Esophagus squamous epithelium (tissue), 4 donors: ENCODE measurements at regions not wholly inside any gene's neighbourhood (a gene's known extent, or its start where the extent isn't known, plus 50 kb on each side); places are given as distances from the start of the nearest gene placed in this dataset.

ENCODE experiments used
- POLR2A ChIP-seq, 4 donors: fragments of 450-650 bp; IDR thresholded peaks; one replicate each; pipeline ENCODE4 v1.6.1; 2017; ENCODE audit warnings: antibody characterized with exemption in 4 of 4, mild to moderate bottlenecking in 4 of 4, moderate library complexity in 3 of 4
- TF ChIP-seq, protein P1 (sequence below), 6 experiments: fragments of 450-650 bp in 4 of 6; fragments of 200-600 bp in 2 of 6; sonication (generic) in 2 of 6; IDR thresholded peaks; one replicate each; pipeline ENCODE4 v1.5.1; 2016 to 2019; ENCODE audit warnings: antibody characterized with exemption in 6 of 6, mild to moderate bottlenecking in 4 of 6, moderate library complexity in 4 of 6

DNA sequence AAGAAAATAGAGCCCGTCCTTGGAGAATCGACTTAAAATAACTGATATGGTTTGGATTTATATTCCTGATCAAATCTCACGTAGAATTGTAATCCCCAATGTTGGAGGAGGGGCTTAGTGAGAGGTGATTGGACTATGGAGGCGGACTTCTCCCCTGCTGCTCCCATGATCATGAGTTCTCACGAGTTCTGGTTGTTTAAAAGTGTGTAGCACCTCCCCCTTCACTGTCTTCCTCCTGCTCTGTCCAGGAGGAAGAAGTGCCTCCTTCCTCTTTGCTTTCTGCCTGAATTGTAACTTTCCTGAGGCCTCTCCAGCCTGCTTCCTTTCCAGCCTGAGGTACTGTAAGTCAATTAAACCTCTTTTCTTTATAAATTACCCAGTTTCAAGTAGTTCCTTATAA is 529.2 kb downstream of the HAO1 start:
- TF ChIP-seq, protein P1, sequence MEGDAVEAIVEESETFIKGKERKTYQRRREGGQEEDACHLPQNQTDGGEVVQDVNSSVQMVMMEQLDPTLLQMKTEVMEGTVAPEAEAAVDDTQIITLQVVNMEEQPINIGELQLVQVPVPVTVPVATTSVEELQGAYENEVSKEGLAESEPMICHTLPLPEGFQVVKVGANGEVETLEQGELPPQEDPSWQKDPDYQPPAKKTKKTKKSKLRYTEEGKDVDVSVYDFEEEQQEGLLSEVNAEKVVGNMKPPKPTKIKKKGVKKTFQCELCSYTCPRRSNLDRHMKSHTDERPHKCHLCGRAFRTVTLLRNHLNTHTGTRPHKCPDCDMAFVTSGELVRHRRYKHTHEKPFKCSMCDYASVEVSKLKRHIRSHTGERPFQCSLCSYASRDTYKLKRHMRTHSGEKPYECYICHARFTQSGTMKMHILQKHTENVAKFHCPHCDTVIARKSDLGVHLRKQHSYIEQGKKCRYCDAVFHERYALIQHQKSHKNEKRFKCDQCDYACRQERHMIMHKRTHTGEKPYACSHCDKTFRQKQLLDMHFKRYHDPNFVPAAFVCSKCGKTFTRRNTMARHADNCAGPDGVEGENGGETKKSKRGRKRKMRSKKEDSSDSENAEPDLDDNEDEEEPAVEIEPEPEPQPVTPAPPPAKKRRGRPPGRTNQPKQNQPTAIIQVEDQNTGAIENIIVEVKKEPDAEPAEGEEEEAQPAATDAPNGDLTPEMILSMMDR (IDR thresholded peaks at IDR 0.05), result no peak
- TF ChIP-seq POLR2A (IDR thresholded peaks at IDR 0.05), result no peak
